ENCODE measurements at regions not wholly inside any gene's neighbourhood (a gene's known extent, or its start where the extent isn't known, plus 50 kb on each side); places are given as distances from the start of the nearest gene placed in this dataset.
"Not testable (repeated sequence)": the region's sequence is repeated elsewhere in the genome, so short reads cannot be mapped to it uniquely, and the experiment has no call there.

DNA sequence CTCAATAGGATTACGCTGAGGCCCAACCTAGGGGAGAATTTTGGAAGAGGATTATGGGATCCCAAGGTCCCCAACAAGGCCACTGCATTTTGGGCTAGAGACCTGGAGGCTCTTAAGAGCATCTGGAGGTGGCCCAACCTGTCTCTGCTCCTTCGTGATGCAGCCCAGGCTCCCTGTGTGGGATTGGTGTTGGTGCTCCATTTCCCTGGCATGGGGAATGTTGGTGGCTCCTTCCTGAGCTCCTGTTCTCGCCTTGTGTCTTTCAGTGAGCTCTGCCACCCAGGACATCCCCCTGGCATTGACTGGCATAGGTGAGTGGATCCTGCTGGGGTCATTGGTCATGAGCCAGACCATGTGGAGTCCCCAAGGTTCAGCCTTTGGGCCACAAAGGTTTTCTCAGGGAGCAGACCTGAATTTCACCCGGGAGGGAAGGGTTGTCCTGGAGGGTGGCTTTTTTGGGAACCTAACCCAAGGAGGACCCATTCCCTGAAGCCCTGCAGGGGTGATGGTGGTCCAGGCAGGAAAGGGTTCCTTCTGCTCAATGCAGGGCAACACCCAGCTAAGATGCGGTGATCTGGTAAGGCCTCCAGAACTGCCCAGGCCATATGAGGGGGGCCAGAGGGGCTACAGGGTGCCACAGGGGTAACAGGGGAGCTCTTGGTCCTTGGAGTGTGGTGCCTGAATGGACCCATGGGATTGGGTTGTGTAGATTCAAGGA lies 202.5 kb downstream of the UBE3A start:
- no peak for ATAC-seq

DNA sequence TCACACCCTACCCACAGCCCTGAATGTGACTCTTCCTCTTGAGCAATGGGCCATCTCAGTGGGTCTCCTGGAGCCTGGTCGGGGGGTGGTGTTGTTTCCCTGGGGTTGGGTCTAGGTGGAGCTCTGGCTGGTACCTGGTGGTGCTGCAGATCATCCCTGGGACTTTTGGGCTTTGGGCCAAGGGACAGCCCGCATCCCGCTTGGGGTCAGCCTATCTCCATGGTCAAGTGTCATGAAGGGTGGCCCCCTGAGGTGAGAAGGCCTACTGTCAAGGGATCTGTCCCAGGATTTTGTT lies 202.0 kb downstream of the UBE3A start:
- ATAC-seq = no peak

DNA sequence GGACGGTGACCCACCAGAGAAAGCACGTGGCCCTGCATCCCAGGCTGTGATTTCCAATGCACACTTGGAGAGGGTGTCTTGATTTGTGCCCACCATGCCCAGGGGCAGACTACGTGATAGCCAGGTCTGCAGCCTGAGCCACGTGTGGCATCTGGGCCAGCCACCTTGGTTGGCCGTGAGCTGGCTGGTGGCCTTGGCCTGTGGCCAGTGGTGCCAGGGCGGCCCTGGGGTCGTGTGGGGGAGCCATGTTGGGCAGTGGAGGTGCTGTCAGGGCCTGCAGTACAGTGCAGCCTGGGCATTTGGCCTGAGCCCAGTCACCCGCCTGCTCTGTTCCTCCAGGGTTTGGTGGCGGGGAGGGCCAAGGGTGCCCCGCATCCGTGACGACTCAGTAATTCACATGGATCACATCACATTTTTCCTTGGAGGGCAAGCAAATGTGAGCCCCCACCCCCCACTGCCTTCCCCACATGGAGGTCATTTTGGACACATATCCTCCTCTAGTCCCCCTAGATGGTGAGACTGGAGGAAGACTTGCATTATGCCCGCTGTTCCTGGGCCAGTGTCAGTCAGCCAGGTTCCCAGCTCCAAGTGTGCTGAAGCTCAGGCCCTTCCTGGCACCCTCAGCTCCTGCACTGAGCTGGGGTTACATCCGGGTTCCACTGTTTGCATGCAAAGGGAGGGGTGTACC lies 201.4 kb downstream of the UBE3A start:
- no peak for ATAC-seq

DNA sequence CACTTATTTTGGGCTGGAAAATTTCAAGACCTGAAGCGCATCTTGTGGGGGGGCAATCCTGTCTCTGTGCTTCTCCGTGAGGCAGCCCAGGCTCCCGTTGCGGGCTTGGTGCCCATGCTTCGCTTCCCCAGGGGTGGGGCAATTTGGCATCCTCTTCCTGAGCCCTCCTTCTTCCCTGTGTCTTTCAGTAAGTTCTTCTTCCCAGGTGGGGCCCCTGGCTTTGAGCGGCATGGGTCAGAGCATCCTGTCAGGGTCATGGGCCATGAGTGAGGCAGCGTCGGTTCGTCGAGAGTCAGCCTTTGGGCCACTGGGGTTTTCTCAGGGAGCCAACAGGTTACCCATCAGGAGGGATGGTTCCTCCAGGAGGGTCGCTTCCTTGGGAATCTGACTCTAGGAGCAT lies 200.7 kb downstream of the UBE3A start:
- no peak for ATAC-seq

DNA sequence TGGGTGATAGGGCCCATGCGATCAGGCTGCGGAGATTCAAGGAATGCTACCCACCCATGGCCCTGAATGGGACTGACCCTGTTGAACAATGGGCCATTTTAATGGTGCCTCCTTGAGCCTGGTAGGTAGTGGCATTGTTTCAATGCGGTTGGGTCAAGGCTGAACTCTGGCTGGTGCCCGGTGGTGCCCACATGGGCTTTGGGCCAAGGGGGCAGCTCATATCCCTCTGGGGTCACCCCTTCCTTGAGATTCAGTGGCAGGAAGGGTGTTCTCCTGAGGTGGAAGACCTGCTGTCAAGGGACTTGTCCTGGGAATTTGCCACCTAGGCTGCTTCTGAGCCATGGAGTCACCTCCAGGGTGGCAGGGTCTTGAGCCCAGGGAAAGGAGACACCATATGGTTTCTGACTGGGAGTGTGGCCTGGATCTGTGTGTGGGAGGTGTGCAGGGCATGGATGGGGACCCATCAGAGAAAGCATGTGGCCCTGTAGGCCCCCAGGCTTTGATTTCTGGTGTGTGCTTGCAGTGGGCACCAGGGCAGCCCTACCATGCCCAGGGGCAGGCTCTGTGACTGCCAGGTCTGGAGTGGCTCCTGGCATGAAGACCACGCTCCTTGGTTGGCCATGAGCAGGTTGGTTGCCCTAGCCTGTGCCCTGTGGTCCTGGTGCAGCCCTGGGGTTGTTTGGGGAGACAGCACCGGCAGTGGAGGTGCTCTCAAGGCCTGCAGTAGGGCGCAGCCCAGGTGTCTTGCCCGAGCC lies 199.9 kb downstream of the UBE3A start:
- ATAC-seq = no peak

DNA sequence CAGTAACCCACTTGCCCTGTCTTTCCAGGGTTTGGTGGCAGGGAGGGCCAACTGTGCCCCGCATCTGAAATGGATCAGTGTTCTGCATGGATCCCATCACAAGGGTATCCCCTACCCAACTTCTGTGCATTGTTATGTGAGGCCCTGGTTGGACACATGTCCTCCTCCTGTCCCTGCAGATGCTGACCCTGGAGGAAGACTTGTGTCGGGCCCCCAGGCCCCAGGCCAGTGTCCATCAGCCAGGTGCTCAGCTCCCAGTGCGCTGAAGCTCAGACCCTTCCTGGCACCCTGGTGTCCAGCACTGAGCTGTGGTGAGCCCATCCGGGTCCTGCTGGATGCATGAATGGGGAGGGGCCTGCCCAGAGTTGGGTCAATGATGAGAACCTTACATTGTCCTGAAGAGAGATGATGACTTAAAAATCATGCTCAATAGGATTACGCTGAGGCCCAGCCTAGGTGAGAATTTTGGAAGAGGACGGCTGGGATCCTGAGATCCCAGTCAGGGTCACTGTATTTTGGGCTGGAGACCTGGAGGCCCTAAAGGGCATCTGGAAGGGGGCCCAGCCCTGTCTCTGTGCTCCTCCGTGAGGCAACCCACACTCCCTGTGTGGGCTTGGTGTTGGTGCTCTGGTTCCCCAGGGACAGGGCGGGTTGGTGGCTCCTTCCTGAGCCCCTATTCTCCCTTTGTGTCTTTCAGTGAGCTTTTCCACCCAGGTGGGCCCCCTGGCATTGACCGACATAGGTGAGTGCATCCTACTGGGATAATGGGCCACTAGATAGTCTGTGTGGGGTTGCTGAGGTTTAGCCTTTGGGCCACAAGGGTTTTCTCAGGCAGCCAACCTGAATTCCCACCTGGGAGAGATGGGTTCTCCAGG lies 199.1 kb downstream of the UBE3A start:
- ATAC-seq = no peak

DNA sequence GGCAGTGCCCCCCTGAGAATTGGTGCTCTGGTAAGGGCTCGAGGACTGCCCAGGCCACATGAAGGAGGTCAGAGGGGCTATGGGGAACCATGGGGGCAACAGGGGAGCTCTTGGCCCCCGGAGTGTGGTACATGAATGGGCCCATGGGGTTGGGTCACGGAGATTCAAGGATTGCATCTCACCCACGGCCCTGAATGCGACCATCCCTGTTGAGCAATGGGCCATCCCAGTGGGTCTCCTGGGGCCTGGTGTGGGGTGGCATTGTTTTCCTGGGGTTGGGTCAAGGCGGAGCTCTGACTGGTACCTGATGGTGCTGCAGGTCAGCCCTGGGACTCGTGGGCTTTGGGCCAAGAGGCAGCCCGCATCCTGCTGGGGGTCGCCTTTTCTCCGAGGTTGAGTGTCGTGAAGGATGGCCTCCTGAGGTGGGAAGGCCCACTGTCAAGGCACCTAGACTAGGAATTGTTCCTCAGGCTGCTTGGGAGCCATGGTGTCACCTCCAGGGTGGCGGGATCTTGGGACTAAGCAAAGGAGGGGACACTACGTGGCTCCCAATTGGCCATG lies 198.3 kb downstream of the UBE3A start:
- no peak for ATAC-seq

DNA sequence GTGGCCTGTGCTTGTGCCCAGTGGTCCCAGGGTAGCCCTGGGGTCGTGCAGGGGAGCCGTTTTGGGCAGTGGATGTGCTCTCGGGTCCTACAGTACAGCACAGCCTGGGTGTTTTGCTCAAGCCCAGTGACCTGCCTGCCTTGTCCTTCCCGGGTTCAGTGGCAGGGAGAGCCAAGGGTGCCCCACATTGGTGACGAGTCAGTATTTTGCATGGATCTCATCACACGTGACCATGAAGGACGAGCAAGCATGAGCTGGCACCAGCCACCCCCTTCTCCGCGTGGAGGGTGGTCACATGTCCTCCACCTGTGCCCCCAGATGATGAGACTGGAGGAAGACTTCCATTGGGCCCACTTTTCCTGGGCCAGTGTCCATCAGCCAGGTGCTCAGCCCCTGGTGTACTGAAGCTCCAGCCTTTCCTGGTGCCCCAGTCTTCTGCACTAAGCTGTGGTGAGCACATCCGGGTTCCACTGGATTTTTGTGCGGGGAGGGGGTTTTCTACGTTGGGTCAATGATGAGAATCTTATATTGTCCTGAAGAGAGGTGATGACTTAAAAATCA lies 197.5 kb downstream of the UBE3A start:
- no peak for ATAC-seq

DNA sequence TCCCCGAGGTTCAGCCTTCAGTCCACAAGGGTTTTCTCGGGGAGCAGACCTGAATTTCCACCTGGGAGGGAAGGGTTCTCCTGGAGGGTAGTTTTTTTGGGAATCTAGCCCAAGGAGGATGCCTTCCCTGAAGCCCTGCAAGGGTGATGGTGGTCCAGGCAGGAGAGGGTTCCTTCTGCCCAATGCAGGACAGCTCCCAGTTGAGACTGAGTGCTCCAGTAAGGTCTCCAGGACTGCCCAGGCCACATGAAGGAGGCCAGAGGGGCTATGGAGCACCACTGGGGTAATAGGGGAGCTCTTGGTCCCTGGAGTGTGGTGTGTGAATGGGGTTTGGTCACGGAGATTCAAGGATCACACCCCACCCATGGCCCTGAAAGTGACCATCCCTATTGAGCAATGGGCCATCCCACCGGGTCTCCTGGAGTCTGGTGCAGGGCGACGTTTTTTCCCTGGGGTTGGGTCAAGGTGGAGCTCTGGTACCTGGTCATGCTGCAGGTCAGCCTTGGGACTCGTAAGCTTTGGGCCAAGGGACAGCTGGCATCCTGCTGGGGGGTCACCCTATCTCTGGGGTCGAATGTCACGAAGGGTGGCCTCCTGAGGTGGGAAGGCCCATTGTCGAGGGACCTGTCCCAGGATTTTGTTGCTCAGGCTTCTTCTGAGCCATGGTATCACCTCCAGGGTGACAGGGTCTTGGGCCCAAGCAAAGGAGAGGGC lies 196.5 kb downstream of the UBE3A start:
- no peak for ATAC-seq

DNA sequence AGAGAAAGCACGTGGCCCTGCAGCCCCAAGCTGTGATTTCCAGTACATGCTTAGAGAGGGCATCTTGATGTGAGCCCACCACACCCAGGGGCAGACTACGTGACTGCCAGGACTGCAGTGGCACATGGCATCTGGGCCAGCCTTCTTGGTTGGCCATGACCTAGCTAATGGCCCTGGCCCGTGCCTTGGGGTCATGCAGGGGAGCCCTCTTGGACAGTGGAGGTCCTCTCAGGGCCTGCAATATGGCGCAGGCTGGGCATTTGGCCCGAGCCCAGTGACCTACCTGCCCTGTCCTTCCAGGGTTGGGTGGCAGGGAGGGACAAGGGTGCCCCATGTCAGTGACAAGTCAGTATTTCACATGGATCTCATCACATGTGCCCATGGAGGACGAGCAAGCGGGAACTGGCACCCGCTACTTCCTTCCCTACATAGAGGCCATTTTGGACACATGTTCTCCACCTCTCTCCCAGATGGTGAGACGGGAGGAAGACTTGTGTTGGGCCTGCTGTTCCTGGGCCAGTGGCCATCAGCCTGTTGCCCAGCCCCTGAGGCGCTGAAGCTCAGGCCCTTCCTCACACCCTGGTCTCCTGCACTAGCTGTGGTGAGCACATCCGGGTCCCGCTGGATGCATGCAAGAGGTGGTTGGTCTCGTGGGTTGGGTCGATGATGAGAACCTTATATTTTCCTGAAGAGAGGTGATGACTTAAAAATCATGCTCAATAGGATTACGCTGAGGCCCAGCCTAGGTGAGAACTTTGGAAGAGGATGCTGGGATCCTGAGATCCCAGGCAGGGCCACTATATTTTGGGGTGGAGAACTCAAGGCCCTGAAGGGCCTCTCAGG lies 195.6 kb downstream of the UBE3A start:
- no peak for ATAC-seq

DNA sequence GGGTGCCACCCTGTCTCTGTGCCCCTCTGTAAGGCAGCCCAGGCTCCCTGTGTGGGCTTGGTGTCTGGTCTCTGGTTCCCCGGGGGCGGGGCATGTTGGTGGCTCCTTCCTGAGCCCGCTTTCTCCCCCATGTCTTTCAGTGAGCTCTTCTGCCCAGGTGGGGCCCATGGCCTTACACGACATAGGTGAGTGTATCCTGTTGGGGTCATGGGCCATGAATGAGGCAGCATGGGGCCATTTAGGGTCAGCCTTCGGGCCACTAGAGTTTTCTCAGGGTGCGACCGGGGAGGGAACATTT lies 195.1 kb downstream of the UBE3A start:
- ATAC-seq = no peak

DNA sequence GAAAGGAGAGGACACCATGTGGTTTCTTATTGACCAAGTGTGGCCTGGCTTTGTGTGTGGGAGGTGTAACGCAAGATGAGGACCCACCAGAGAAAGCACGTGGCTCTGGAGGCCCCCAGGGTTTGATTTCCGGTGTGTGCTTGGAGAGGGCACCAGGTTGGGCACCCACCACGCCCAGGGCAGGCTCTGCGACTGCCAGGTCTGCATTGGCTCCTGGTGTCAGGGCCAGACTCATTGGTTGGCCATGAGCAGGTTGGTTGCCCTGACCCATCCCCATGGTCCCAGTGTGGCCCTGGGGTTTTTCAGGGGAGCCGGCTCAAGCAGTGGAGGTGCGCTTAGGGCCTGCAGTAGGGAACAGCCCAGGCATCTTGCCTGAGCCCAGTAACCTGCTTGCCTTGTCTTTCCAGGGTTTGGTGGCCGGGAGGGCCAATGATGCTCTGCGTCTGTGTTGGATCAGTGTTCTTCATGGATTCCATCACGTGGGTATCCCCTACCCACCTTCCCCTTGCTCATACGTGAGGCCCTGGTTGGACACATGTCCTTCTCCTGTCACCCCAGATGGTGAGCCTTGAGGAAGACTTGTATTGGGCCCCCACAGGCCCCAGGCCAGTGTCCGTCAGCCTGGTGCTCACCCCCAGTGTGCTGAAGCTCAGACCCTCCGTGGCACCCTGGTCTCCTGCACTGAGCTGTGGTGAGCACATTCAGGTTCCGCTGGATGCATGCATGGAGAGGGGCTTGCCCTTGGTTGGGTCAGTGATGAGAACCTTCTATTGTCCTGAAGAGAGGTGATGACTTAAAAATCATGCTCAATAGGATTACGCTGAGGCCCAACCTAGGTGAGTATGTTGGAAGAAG lies 193.9 kb downstream of the UBE3A start:
- ATAC-seq = no peak

DNA sequence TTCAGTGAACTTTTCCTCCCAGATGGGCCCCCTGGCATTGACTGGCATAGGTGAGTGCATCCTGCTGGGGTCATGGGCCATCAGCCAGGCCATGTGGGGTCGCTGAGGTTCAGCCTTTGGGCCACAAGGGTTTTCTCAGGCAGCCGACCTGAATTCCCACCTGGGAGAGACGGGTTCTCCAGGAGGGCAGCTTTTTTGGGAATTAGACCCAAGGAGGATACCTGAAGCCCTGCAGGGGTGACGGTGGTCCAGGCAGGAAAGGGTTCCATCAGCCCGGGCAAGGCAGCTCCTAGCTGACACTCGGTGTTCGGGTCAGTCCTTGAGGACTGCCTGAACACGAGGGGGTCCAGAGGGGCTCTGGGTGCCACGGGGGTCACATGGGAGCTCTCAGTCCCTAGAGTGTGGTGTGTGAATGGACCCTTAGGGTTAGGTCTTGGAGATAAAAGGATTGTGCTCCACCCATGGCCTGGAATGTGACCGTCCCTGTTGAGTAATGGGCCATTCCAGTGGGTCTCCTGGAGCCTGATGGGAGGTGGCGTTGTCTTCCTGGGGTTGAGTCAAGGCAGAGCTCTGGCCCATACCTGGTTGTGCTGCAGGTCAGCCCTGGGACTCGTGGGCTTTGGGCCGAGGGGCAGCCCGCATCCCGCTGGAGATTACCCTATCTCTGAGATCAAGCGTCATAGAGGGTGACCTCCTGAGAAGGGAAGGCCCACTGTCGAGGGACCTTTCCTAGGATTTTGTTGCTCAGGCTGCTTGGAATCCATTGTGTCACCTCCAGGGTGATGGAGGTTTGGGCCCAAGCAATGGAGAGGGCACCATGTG lies 192.8 kb downstream of the UBE3A start:
- ATAC-seq = no peak

DNA sequence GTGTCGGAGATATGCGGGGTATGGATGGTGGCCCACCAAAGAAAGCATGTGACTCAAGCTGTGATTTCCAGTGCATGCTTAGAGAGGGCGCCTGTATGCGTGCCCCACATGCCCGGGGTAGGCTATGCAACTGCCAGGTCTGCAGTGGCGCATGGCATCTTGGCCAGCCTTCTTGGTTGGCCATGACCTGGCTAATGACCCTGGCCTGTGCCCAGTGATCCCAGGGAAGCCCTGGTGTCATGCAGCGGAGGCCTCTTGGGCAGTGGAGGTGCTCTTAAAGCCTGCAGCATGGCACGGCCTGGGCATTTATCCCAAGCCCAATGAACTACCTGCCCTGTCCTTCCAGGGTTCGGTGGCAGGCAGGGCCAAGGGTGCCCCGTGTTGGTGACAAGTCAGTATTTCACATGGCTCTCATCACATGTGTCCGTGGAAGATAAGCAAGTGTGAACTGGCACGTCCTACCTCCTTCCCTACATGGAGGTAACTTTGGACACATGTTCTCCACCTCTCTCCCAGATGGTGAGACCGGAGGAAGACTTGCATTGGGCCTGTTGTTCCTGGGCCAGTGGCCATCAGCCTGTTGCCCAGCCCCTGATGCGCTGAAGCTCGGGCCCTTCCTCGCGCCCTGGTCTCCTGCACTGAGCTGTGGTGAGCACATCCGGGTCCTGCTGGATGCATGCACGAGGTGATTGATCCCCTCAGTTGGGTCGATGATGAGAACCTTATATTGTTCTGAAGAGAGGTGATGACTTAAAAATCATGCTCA lies 192.0 kb downstream of the UBE3A start:
- no peak for ATAC-seq

DNA sequence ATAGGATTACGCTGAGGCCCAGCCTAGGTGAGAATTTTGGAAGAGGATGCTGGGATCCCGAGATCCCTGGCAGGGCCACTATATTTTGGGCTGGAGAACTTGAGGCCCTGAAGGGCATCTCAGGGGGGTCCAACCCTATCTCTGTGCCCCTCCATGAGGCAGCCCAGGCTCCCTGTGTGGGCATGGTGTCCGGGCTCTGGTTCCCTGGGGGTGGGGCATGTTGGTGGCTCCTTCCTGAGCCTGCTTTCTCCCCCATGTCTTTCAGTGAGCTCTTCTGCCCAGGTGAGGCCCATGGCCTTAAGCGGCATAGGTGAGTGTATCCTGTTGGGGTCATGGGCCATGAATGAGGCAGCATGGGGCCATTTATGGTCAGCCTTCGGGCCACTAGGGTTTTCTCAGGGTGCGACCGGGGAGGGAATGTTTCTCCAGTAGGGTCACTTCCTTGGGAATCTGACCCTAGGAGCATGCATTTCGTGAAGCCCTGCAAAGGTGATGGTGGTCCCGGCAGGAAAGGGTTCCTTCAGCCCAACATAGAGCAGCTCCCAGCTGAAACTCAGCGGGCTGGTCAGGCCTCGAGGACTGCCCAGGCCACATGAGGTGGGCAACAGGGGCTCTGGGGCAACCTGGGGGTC lies 191.3 kb downstream of the UBE3A start:
- no peak for ATAC-seq

DNA sequence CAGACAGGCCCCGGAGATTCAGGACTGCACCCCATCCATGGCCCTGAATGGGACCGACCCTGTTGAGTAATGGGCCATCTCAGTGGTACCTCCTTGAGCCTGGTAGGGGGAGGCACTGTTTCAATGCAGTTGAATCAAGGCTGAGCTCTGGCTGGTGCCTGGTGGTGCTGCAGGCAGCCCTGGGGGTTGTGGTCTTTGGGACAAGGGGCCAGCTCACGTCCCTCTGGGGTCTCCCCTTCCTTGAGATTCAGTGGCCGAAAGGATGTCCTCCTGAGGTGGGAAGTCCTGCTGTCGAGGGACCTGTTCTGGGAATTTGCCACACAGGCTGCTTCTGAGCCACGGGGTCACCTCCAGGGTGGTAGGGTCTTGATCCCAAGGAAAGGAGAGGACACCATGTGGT lies 190.7 kb downstream of the UBE3A start:
- ATAC-seq = not testable (repeated sequence)

DNA sequence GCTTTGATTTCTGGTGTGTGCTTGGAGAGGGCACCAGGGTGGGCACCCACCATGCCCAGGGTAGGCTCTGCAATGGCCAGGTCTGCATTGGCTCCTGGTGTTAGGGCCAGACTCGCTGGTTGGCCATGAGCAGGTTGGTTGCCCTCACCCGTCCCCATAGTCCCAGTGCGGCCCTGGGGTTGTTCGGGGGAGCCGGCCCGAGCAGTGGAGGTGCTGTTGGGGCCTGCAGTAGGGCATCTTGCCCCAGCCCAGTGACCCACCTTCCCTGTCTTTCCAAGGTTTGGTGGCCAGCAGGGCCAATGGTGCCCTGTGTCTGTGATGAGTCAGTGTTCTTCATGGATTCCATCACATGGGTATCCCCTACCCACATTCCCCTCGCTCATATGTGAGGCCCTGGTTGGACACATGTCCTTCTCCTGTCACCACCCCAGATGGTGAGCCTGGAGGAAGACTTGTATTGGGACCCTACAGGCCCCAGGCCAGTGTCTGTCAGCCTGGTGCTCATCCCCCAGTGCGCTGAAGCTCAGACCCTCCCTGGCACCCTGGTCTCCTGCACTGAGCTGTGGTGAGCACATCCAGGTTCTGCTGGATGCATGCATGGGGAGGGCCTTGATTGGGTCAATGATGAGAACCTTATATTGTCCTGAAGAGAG lies 190.1 kb downstream of the UBE3A start:
- ATAC-seq = no peak

Data from esophagus mucosa (tissue), 1 donor.